PC-3 (cell line): ENCODE measurements at regions not wholly inside any gene's neighbourhood (a gene's known extent, or its start where the extent isn't known, plus 50 kb on each side); places are given as distances from the start of the nearest gene placed in this dataset.
A peak's percentile ranks its signal among the peaks of the same experiment; 100 is the strongest.

Experiments
- ATAC-seq: fragments of 200-7000 bp; cut with Tn5 transposase; 2 replicates; pipeline ENCODE4 v1.9.1; 2020; ENCODE audit warnings: mild to moderate bottlenecking, moderate library complexity
- BruUV-seq: library from RNA; stranded (reverse); fragments of 400-500 nt; replicated peaks from 2 replicates; lab custom pipeline; 2021; lab: Mats Ljungman, UMichigan
- CTCF ChIA-PET: fragments of 300-600 bp; sonication (Branson Sonifier 250); formaldehyde crosslinking; loops from one replicate; lab custom pipeline; 2022; ENCODE audit warnings: antibody characterized with exemption; lab: Charles Lee
- POLR2A ChIA-PET: fragments of 300-600 bp; sonication (Branson Sonifier 250); formaldehyde crosslinking; loops from one replicate; lab custom pipeline; 2022; ENCODE audit warnings: antibody characterized with exemption; ENCODE audit not compliant: unreplicated experiment; lab: Charles Lee
- DNase-seq: peaks from one replicate; pipeline ENCODE4 v3.0.0-alpha.2; 2015
- H2AFZ ChIP-seq: fragments of 300-600 bp; sonication (generic); 2 replicates; pipeline ENCODE4 v1.6.0; 2016; ENCODE audit warnings: antibody characterized with exemption, low read length
- H3F3A ChIP-seq: fragments of 300-600 bp; sonication (generic); one replicate; pipeline ENCODE4 v1.6.0; 2017; ENCODE audit warnings: antibody characterized with exemption, low read length, control low read depth, mild to moderate bottlenecking; ENCODE audit not compliant: unreplicated experiment
- H3K27ac ChIP-seq: fragments of 300-600 bp; sonication (generic); 2 replicates; pipeline ENCODE4 v1.5.1; 2016; ENCODE audit warnings: mild to moderate bottlenecking, low read length
- H3K27me3 ChIP-seq: fragments of 300-600 bp; sonication (generic); 2 replicates; pipeline ENCODE4 v1.6.1; 2016; ENCODE audit warnings: low read length, mixed read lengths
- H3K36me3 ChIP-seq: fragments of 300-600 bp; sonication (generic); 2 replicates; pipeline ENCODE4 v1.6.1; 2016; ENCODE audit warnings: low read depth, mixed run types, low read length, mixed read lengths
- H3K4me1 ChIP-seq: fragments of 300-600 bp; sonication (generic); 2 replicates; pipeline ENCODE4 v1.5.1; 2016; ENCODE audit warnings: low read length; ENCODE audit not compliant: insufficient read depth
- H3K4me2 ChIP-seq: fragments of 300-600 bp; sonication (generic); 2 replicates; pipeline ENCODE4 v1.6.0; 2016; ENCODE audit warnings: low read length
- H3K4me3 ChIP-seq: fragments of 300-600 bp; sonication (generic); 2 replicates; pipeline ENCODE4 v1.5.1; 2016; ENCODE audit warnings: mild to moderate bottlenecking, low read length, mixed read lengths
- H3K79me2 ChIP-seq: fragments of 300-600 bp; sonication (generic); 2 replicates; pipeline ENCODE4 v1.6.1; 2017; ENCODE audit warnings: low read length, mixed read lengths
- H3K9ac ChIP-seq: fragments of 300-600 bp; sonication (generic); 2 replicates; pipeline ENCODE4 v1.6.0; 2016; ENCODE audit warnings: mild to moderate bottlenecking, low read length
- H3K9me2 ChIP-seq: fragments of 300-600 bp; sonication (generic); replicated peaks from 2 replicates; pipeline ENCODE4 v1.6.1; 2016; ENCODE audit warnings: mixed run types, low read length, mixed read lengths
- H3K9me3 ChIP-seq: fragments of 300-600 bp; sonication (generic); 2 replicates; pipeline ENCODE4 v1.6.1; 2016; ENCODE audit warnings: low read length, mixed read lengths
- H4K20me1 ChIP-seq: fragments of 300-600 bp; sonication (generic); 2 replicates; pipeline ENCODE4 v1.6.1; 2016; ENCODE audit warnings: low read length, mixed read lengths
- EZH2 ChIP-seq: fragments of 300-600 bp; sonication (generic); IDR thresholded peaks from one replicate; pipeline ENCODE4 v1.6.1; 2017; ENCODE audit warnings: antibody characterized with exemption, mild to moderate bottlenecking, low read length; ENCODE audit not compliant: unreplicated experiment
- EZH2phosphoT487 ChIP-seq: fragments of 300-600 bp; sonication (generic); IDR thresholded peaks from 2 replicates; pipeline ENCODE4 v1.6.1; 2018; ENCODE audit warnings: mild to moderate bottlenecking, antibody characterized with exemption, low read length, borderline replicate concordance
- intact Hi-C: fragments of 100-400 bp; cut with micrococcal nuclease; formaldehyde crosslinking; loops from 2 replicates; pipeline ENCODE4 v1.9.0; 2023
- TF ChIP-seq, protein P1 (sequence below): fragments of 300-600 bp; sonication (generic); conservative IDR thresholded peaks from 2 replicates; pipeline ENCODE4 v1.5.1; 2017; ENCODE audit warnings: antibody characterized with exemption, low read depth, mild to moderate bottlenecking, low read length

- H3K79me2 ChIP-seq, result no peaks in the 10 kb centered on the region
- BruUV-seq, result no TSS peak
- CTCF ChIA-PET, result no interaction called here
- no peak overlapping the region for H2AFZ ChIP-seq
- no peaks in the 10 kb centered on the region for H3K27me3 ChIP-seq
- TF ChIP-seq, protein P1, sequence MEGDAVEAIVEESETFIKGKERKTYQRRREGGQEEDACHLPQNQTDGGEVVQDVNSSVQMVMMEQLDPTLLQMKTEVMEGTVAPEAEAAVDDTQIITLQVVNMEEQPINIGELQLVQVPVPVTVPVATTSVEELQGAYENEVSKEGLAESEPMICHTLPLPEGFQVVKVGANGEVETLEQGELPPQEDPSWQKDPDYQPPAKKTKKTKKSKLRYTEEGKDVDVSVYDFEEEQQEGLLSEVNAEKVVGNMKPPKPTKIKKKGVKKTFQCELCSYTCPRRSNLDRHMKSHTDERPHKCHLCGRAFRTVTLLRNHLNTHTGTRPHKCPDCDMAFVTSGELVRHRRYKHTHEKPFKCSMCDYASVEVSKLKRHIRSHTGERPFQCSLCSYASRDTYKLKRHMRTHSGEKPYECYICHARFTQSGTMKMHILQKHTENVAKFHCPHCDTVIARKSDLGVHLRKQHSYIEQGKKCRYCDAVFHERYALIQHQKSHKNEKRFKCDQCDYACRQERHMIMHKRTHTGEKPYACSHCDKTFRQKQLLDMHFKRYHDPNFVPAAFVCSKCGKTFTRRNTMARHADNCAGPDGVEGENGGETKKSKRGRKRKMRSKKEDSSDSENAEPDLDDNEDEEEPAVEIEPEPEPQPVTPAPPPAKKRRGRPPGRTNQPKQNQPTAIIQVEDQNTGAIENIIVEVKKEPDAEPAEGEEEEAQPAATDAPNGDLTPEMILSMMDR, result no peak
- TF ChIP-seq EZH2phosphoT487, result no peak
- TF ChIP-seq EZH2, result no peak
- H3K36me3 ChIP-seq, result no peaks in the 10 kb centered on the region
- peaks cover 54% of the 10 kb centered on the region for H3K4me1 ChIP-seq
- H3K4me3 ChIP-seq, result no peak overlapping the region
- DNase-seq (no peak), ATAC-seq (no peak)
- H3K9me2 ChIP-seq, result no peaks in the 10 kb centered on the region
- H3K27ac ChIP-seq, result peak overlapping the region; percentile 34
- H3K9ac ChIP-seq, result no peak overlapping the region
- H3F3A ChIP-seq, result peaks cover 18% of the 10 kb centered on the region
- POLR2A ChIA-PET, result no interaction called here
- H4K20me1 ChIP-seq, result no peaks in the 10 kb centered on the region
- H3K4me2 ChIP-seq, result no peak overlapping the region
- intact Hi-C loops, result loop anchor here (5.0 kb wide), 4 partner anchors 66 to 574 kb away; no protein-coding TSS in a partner anchor
- H3K9me3 ChIP-seq, result no peaks in the 10 kb centered on the region
Measured at GRCh38 chr3:106033654-106034053, 164.8 kb upstream of the CBLB start.

- H3K9me3 ChIP-seq, result no peaks in the 10 kb centered on the region
- H3K79me2 ChIP-seq, result no peaks in the 10 kb centered on the region
- no peak for TF ChIP-seq EZH2phosphoT487
- no peak for TF ChIP-seq EZH2
- TF ChIP-seq, protein P1, result no peak
- POLR2A ChIA-PET, result no interaction called here
- DNase-seq, result peak; percentile 88
- H3K4me2 ChIP-seq, result peak overlapping the region; percentile 38
- no peak overlapping the region for H2AFZ ChIP-seq
- H3K9me2 ChIP-seq, result no peaks in the 10 kb centered on the region
- H3K27me3 ChIP-seq, result no peaks in the 10 kb centered on the region
- ATAC-seq, result peak; percentile 40; the same call in 1 of the 2 replicates
- H3K4me3 ChIP-seq, result no peak overlapping the region
- BruUV-seq, result no TSS peak
- no peaks in the 10 kb centered on the region for H3K36me3 ChIP-seq
- peaks cover 52% of the 10 kb centered on the region for H3K4me1 ChIP-seq
- peaks cover 17% of the 10 kb centered on the region for H3F3A ChIP-seq
- no peaks in the 10 kb centered on the region for H4K20me1 ChIP-seq
- intact Hi-C loops, result loop anchor here (5.0 kb wide), 4 partner anchors 67 to 573 kb away; no protein-coding TSS in a partner anchor
- H3K9ac ChIP-seq, result peak overlapping the region; percentile 6; the same call in 1 of the 2 replicates
- CTCF ChIA-PET, result no interaction called here
- H3K27ac ChIP-seq, result peak overlapping the region; percentile 55
Measured at GRCh38 chr3:106034313-106034712, 165.5 kb upstream of the CBLB start.

DNA sequence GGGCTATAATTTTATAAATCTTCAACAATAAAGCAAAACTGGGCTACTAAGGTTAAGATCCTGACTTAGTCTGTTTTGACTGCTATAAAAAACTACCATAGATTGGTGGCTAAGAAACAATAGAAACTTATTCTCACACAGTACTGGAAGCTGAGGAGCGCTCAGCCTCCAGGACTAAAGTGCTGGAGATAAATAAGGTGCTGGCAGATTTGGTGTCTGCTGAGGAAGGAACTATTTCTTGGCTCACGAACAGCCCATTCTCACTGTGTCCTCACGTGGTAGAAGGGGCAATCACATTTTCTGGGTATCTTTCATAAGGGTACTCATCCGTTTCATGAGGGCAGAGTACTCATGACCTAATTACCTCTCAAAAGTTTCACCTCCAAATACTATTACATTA, 166.8 kb upstream of the CBLB start:
- Histone ChIP-seq H4K20me1 (no peaks in the 10 kb centered on the region), H3K9me3 (no peaks in the 10 kb centered on the region), H3K9me2 (no peaks in the 10 kb centered on the region), H3K27me3 (no peaks in the 10 kb centered on the region), H3K27ac (no peak overlapping the region), H3F3A (peaks cover 5% of the 10 kb centered on the region), H2AFZ (no peak overlapping the region), H3K4me1 (peaks cover 40% of the 10 kb centered on the region), H3K36me3 (no peaks in the 10 kb centered on the region), H3K9ac (no peak overlapping the region), H3K4me3 (no peak overlapping the region), H3K79me2 (no peaks in the 10 kb centered on the region), H3K4me2 (no peak overlapping the region)
- ChIA-PET CTCF (no interaction called here), POLR2A (no interaction called here)
- intact Hi-C loops, result no loop called here
- ATAC-seq (no peak), DNase-seq (no peak)
- TF ChIP-seq, protein P1, result no peak
- TF ChIP-seq EZH2phosphoT487 (no peak), EZH2 (no peak)
- no TSS peak for BruUV-seq
